ENCODE measurements at regions not wholly inside any gene's neighbourhood (a gene's known extent, or its start where the extent isn't known, plus 50 kb on each side); places are given as distances from the start of the nearest gene placed in this dataset.

- Histone ChIP-seq H3K4me3 (ENCODE audit: insufficient read depth, low read depth, low read length) (no peak overlapping the region), H3K27ac (ENCODE audit: insufficient read depth, low read depth, low read length, poor library complexity, severe bottlenecking) (no peak overlapping the region), H3K27me3 (ENCODE audit: control insufficient read depth, insufficient read depth, low read length, poor library complexity, severe bottlenecking) (no peaks in the 10 kb centered on the region), H3K36me3 (ENCODE audit: control insufficient read depth, insufficient read depth, low read length) (no peaks in the 10 kb centered on the region), H3K9me3 (ENCODE audit: control insufficient read depth, low read length) (no peaks in the 10 kb centered on the region), H3K4me1 (ENCODE audit: control insufficient read depth, insufficient read depth, low read length) (no peaks in the 10 kb centered on the region)
- WGBS, 2 experiments: 93 to 94% methylated on average over 4 of the region's 4 CpGs
Measured at GRCh38 chr11:112856133-112856532, 105.1 kb upstream of the NCAM1 start.

GRCh38 chr11:112856591-112856990, 104.6 kb upstream of the NCAM1 start:
- WGBS, 2 experiments: 78 to 79% methylated on average over 2 of the region's 2 CpGs
- Histone ChIP-seq H3K36me3 (ENCODE audit: control insufficient read depth, insufficient read depth, low read length) (no peaks in the 10 kb centered on the region), H3K9me3 (ENCODE audit: control insufficient read depth, low read length) (no peaks in the 10 kb centered on the region), H3K27ac (ENCODE audit: insufficient read depth, low read depth, low read length, poor library complexity, severe bottlenecking) (no peak overlapping the region), H3K27me3 (ENCODE audit: control insufficient read depth, insufficient read depth, low read length, poor library complexity, severe bottlenecking) (no peaks in the 10 kb centered on the region), H3K4me3 (ENCODE audit: insufficient read depth, low read depth, low read length) (no peak overlapping the region), H3K4me1 (ENCODE audit: control insufficient read depth, insufficient read depth, low read length) (no peaks in the 10 kb centered on the region)

GRCh38 chr11:112858289-112859023, 102.8 kb upstream of the NCAM1 start:
- Histone ChIP-seq H3K27ac (ENCODE audit: insufficient read depth, low read depth, low read length, poor library complexity, severe bottlenecking) (no peak overlapping the region), H3K4me1 (ENCODE audit: control insufficient read depth, insufficient read depth, low read length) (no peaks in the 10 kb centered on the region), H3K36me3 (ENCODE audit: control insufficient read depth, insufficient read depth, low read length) (no peaks in the 10 kb centered on the region), H3K9me3 (ENCODE audit: control insufficient read depth, low read length) (no peaks in the 10 kb centered on the region), H3K27me3 (ENCODE audit: control insufficient read depth, insufficient read depth, low read length, poor library complexity, severe bottlenecking) (no peaks in the 10 kb centered on the region), H3K4me3 (ENCODE audit: insufficient read depth, low read depth, low read length) (no peak overlapping the region)
- WGBS, 2 experiments: 89 to 90% methylated on average over 5 of the region's 5 CpGs

- no peaks in the 10 kb centered on the region for H3K4me1 ChIP-seq (ENCODE audit: control insufficient read depth, insufficient read depth, low read length)
- H3K27ac ChIP-seq (ENCODE audit: insufficient read depth, low read depth, low read length, poor library complexity, severe bottlenecking): no peak overlapping the region
- H3K27me3 ChIP-seq (ENCODE audit: control insufficient read depth, insufficient read depth, low read length, poor library complexity, severe bottlenecking): no peaks in the 10 kb centered on the region
- no peaks in the 10 kb centered on the region for H3K36me3 ChIP-seq (ENCODE audit: control insufficient read depth, insufficient read depth, low read length)
- H3K9me3 ChIP-seq (ENCODE audit: control insufficient read depth, low read length): no peaks in the 10 kb centered on the region
- 95 to 98% methylated on average over 3 of the region's 3 CpGs for WGBS, 2 experiments
- H3K4me3 ChIP-seq (ENCODE audit: insufficient read depth, low read depth, low read length): no peak overlapping the region
Measured at GRCh38 chr11:112859787-112860186, 101.4 kb upstream of the NCAM1 start.

- Histone ChIP-seq H3K27ac (ENCODE audit: insufficient read depth, low read depth, low read length, poor library complexity, severe bottlenecking) (no peak overlapping the region), H3K27me3 (ENCODE audit: control insufficient read depth, insufficient read depth, low read length, poor library complexity, severe bottlenecking) (no peaks in the 10 kb centered on the region), H3K4me1 (ENCODE audit: control insufficient read depth, insufficient read depth, low read length) (no peaks in the 10 kb centered on the region), H3K36me3 (ENCODE audit: control insufficient read depth, insufficient read depth, low read length) (no peaks in the 10 kb centered on the region), H3K9me3 (ENCODE audit: control insufficient read depth, low read length) (no peaks in the 10 kb centered on the region), H3K4me3 (ENCODE audit: insufficient read depth, low read depth, low read length) (no peak overlapping the region)
Measured at GRCh38 chr11:112861356-112861755, 99.9 kb upstream of the NCAM1 start.

- H3K9me3 ChIP-seq (ENCODE audit: control insufficient read depth, low read length): no peaks in the 10 kb centered on the region
- no peaks in the 10 kb centered on the region for H3K36me3 ChIP-seq (ENCODE audit: control insufficient read depth, insufficient read depth, low read length)
- no peak overlapping the region for H3K27ac ChIP-seq (ENCODE audit: insufficient read depth, low read depth, low read length, poor library complexity, severe bottlenecking)
- H3K4me3 ChIP-seq (ENCODE audit: insufficient read depth, low read depth, low read length): no peak overlapping the region
- WGBS, 2 experiments: no CpG with 5 or more reads among the region's 1 CpG
- no peaks in the 10 kb centered on the region for H3K27me3 ChIP-seq (ENCODE audit: control insufficient read depth, insufficient read depth, low read length, poor library complexity, severe bottlenecking)
- H3K4me1 ChIP-seq (ENCODE audit: control insufficient read depth, insufficient read depth, low read length): no peaks in the 10 kb centered on the region
Measured at GRCh38 chr11:112863305-112863704, 97.9 kb upstream of the NCAM1 start.

GRCh38 chr11:112864672-112865071, 96.5 kb upstream of the NCAM1 start:
- Histone ChIP-seq H3K27me3 (ENCODE audit: control insufficient read depth, insufficient read depth, low read length, poor library complexity, severe bottlenecking) (no peaks in the 10 kb centered on the region), H3K4me3 (ENCODE audit: insufficient read depth, low read depth, low read length) (no peak overlapping the region), H3K36me3 (ENCODE audit: control insufficient read depth, insufficient read depth, low read length) (no peaks in the 10 kb centered on the region), H3K27ac (ENCODE audit: insufficient read depth, low read depth, low read length, poor library complexity, severe bottlenecking) (no peak overlapping the region), H3K4me1 (ENCODE audit: control insufficient read depth, insufficient read depth, low read length) (no peaks in the 10 kb centered on the region), H3K9me3 (ENCODE audit: control insufficient read depth, low read length) (no peaks in the 10 kb centered on the region)
- 93 to 94% methylated on average over 9 of the region's 9 CpGs for WGBS, 2 experiments

GRCh38 chr11:112871909-112872500, 89.2 kb upstream of the NCAM1 start:
- H3K27ac ChIP-seq (ENCODE audit: insufficient read depth, low read depth, low read length, poor library complexity, severe bottlenecking): no peak overlapping the region
- H3K4me1 ChIP-seq (ENCODE audit: control insufficient read depth, insufficient read depth, low read length): no peaks in the 10 kb centered on the region
- H3K27me3 ChIP-seq (ENCODE audit: control insufficient read depth, insufficient read depth, low read length, poor library complexity, severe bottlenecking): no peaks in the 10 kb centered on the region
- H3K4me3 ChIP-seq (ENCODE audit: insufficient read depth, low read depth, low read length): no peak overlapping the region
- H3K9me3 ChIP-seq (ENCODE audit: control insufficient read depth, low read length): no peaks in the 10 kb centered on the region
- 82 to 83% methylated on average over 6 to 7 of the region's 7 CpGs for WGBS, 2 experiments
- H3K36me3 ChIP-seq (ENCODE audit: control insufficient read depth, insufficient read depth, low read length): no peaks in the 10 kb centered on the region

- Histone ChIP-seq H3K27ac (ENCODE audit: insufficient read depth, low read depth, low read length, poor library complexity, severe bottlenecking) (no peak overlapping the region), H3K4me1 (ENCODE audit: control insufficient read depth, insufficient read depth, low read length) (no peaks in the 10 kb centered on the region), H3K9me3 (ENCODE audit: control insufficient read depth, low read length) (no peaks in the 10 kb centered on the region), H3K4me3 (ENCODE audit: insufficient read depth, low read depth, low read length) (no peak overlapping the region), H3K27me3 (ENCODE audit: control insufficient read depth, insufficient read depth, low read length, poor library complexity, severe bottlenecking) (no peaks in the 10 kb centered on the region), H3K36me3 (ENCODE audit: control insufficient read depth, insufficient read depth, low read length) (no peaks in the 10 kb centered on the region)
- 87% methylated on average over 3 of the region's 3 CpGs for WGBS, 2 experiments
Measured at GRCh38 chr11:112874980-112875379, 86.2 kb upstream of the NCAM1 start.

- H3K9me3 ChIP-seq (ENCODE audit: control insufficient read depth, low read length): no peaks in the 10 kb centered on the region
- H3K27ac ChIP-seq (ENCODE audit: insufficient read depth, low read depth, low read length, poor library complexity, severe bottlenecking): no peak overlapping the region
- WGBS, 2 experiments: 25 to 35% methylated on average over 8 of the region's 11 CpGs
Measured at GRCh38 chr11:112877581-112877980, 83.6 kb upstream of the NCAM1 start.

More at GRCh38 chr11:112877581-112877980, 83.6 kb upstream of the NCAM1 start:
- no peaks in the 10 kb centered on the region for H3K27me3 ChIP-seq (ENCODE audit: control insufficient read depth, insufficient read depth, low read length, poor library complexity, severe bottlenecking)
- H3K36me3 ChIP-seq (ENCODE audit: control insufficient read depth, insufficient read depth, low read length): no peaks in the 10 kb centered on the region
- no peak overlapping the region for H3K4me3 ChIP-seq (ENCODE audit: insufficient read depth, low read depth, low read length)
- H3K4me1 ChIP-seq (ENCODE audit: control insufficient read depth, insufficient read depth, low read length): no peaks in the 10 kb centered on the region
